GM12878 (cell line): ENCODE measurements at regions not wholly inside any gene's neighbourhood (a gene's known extent, or its start where the extent isn't known, plus 50 kb on each side); places are given as distances from the start of the nearest gene placed in this dataset.

Source experiments
- ATAC-seq: fragments of 200-7000 bp; cut with Tn5 transposase; 3 replicates; pipeline ENCODE4 v1.9.1; 2020; ENCODE audit warnings: mild to moderate bottlenecking, moderate library complexity
- BruUV-seq: library from RNA; stranded (reverse); fragments of 400-500 nt; replicated peaks from 2 replicates; lab custom pipeline; 2021; lab: Mats Ljungman, UMichigan
- CTCF ChIA-PET: fragments of 300-600 bp; sonication (Branson Sonifier 250); formaldehyde crosslinking; extraction: SDS; loops from one replicate; lab custom pipeline; 2021; ENCODE audit warnings: inconsistent platforms; lab: Yijun Ruan, JAX
- POLR2A ChIA-PET: fragments of 350-600 bp; formaldehyde crosslinking; extraction: SDS; loops from one replicate; lab custom pipeline; 2021; ENCODE audit warnings: inconsistent platforms; lab: Charles Lee
- RAD21 ChIA-PET: fragments of 300-600 bp; sonication (Branson Sonifier 250); formaldehyde crosslinking; loops from one replicate; lab custom pipeline; 2023; ENCODE audit warnings: antibody characterized with exemption; ENCODE audit not compliant: unreplicated experiment; lab: Charles Lee
- SMC1A ChIA-PET: fragments of 300-600 bp; sonication (Branson Sonifier 250); formaldehyde crosslinking; loops from one replicate; lab custom pipeline; 2023; ENCODE audit not compliant: unreplicated experiment, uncharacterized antibody; lab: Charles Lee
- DNase-seq: peaks from one replicate; pipeline ENCODE4 v3.0.0-alpha.2; 2011; ENCODE audit warnings: low read depth, low spot score
- FAIRE-seq: peaks from 3 replicates; lab custom pipeline; 2011; peaks lifted over from hg19 to GRCh38; lab: Jason Lieb, UNC
- H2AFZ ChIP-seq: 2 replicates; pipeline ENCODE4 v1.6.0; 2011; ENCODE audit warnings: low read depth, low read length, control low read depth; ENCODE audit not compliant: control insufficient read depth
- H3K27ac ChIP-seq: 2 replicates; pipeline ENCODE4 v1.5.1; 2011; ENCODE audit warnings: control low read depth; ENCODE audit not compliant: control insufficient read depth, insufficient read depth
- H3K27me3 ChIP-seq, 2 experiments: replicated peaks in 1 of 2; 2 replicates each; pipeline versions ENCODE4 v1.6.0 to v1.6.1; 2011; ENCODE audit warnings: low read length in 1 of 2; ENCODE audit not compliant: control insufficient read depth in 2 of 2, insufficient read depth in 2 of 2
- H3K36me3 ChIP-seq, 2 experiments: 2 replicates each; pipeline ENCODE4 v1.5.1; 2011; ENCODE audit warnings: low read length in 1 of 2; ENCODE audit not compliant: control insufficient read depth in 2 of 2, insufficient read depth in 2 of 2
- H3K4me1 ChIP-seq: 2 replicates; pipeline ENCODE4 v1.6.1; 2011; ENCODE audit warnings: mild to moderate bottlenecking, low read length, moderate library complexity, mixed read lengths; ENCODE audit not compliant: control insufficient read depth, insufficient read depth
- H3K4me2 ChIP-seq: 2 replicates; pipeline ENCODE4 v1.6.0; 2011; ENCODE audit warnings: control low read depth; ENCODE audit not compliant: control insufficient read depth, insufficient read depth
- H3K4me3 ChIP-seq: fragments of 200-600 bp; sonication (generic); 2 replicates; pipeline ENCODE4 v1.5.1; 2016
- H3K79me2 ChIP-seq: 2 replicates; pipeline ENCODE4 v1.6.0; 2011; ENCODE audit warnings: low read length; ENCODE audit not compliant: control insufficient read depth, insufficient read depth
- H3K9ac ChIP-seq: 2 replicates; pipeline ENCODE4 v1.8.0; 2011; ENCODE audit warnings: low read length, control low read depth, mixed read lengths; ENCODE audit not compliant: control insufficient read depth, insufficient read depth
- H3K9me3 ChIP-seq: replicated peaks from 3 replicates; pipeline ENCODE4 v1.5.1; 2011; ENCODE audit warnings: mild to moderate bottlenecking, low read length; ENCODE audit not compliant: control insufficient read depth, insufficient read depth
- H4K20me1 ChIP-seq: 2 replicates; pipeline ENCODE4 v1.6.0; 2011; ENCODE audit not compliant: control insufficient read depth, insufficient read depth
- CBFB ChIP-seq: IDR thresholded peaks from 2 replicates; pipeline ENCODE4 v1.6.1; 2016; ENCODE audit warnings: antibody characterized with exemption, low read depth
- CBX5 ChIP-seq: sonication (generic); IDR thresholded peaks from 2 replicates; pipeline ENCODE4 v1.6.1; 2016; ENCODE audit warnings: low read depth, moderate library complexity, mild to moderate bottlenecking, inconsistent platforms
- ELK1 ChIP-seq: IDR thresholded peaks from 2 replicates; pipeline ENCODE4 v1.6.1; 2012; ENCODE audit warnings: low read depth, low read length, improper control_type of control experiment
- MYB ChIP-seq: fragments of 150-350 bp; IDR thresholded peaks from 2 replicates; pipeline ENCODE4 v1.6.1; 2014; ENCODE audit warnings: mild to moderate bottlenecking, low read depth, low read length, borderline replicate concordance
- MYC ChIP-seq: IDR thresholded peaks from 2 replicates; pipeline ENCODE4 v1.6.1; 2011; ENCODE audit warnings: mild to moderate bottlenecking, low read length, moderate library complexity, inconsistent platforms; ENCODE audit not compliant: insufficient read depth, insufficient replicate concordance, insufficient read length, severe bottlenecking
- PML ChIP-seq: IDR thresholded peaks from 2 replicates; pipeline ENCODE4 v1.6.1; 2012; ENCODE audit warnings: low read length, inconsistent platforms
- POU2F2 ChIP-seq: IDR thresholded peaks from 3 replicates; pipeline ENCODE4 v1.6.1; 2011; ENCODE audit warnings: low read depth, mild to moderate bottlenecking, low read length, borderline replicate concordance
- TCF7 ChIP-seq: IDR thresholded peaks from 2 replicates; pipeline ENCODE4 v1.6.1; 2014; ENCODE audit warnings: antibody characterized with exemption, borderline replicate concordance
- WGBS: methylation state at CpG from one replicate; pipeline ENCODE4 v1.1.6; 2016; ENCODE audit warnings: low lambda C conversion rate; ENCODE audit not compliant: insufficient replicate concordance, insufficient coverage; ENCODE audit errors: missing lambda C conversion rate; 5-methylcytosine and 5-hydroxymethylcytosine counted together
- in situ Hi-C: fragments of 300-500 bp; cut with MboI; formaldehyde crosslinking; loops from 9 replicates; pipeline ENCODE4 v1.14.3; 2018; ENCODE audit warnings: mixed read lengths
- intact Hi-C: fragments of 100-400 bp; cut with micrococcal nuclease; formaldehyde crosslinking; loops from one replicate; pipeline ENCODE4 v1.14.2; 2022; ENCODE audit not compliant: unreplicated experiment

- FAIRE-seq, result no peak
- ChIA-PET SMC1A (no interaction called here), RAD21 (no interaction called here), CTCF (interaction anchor here (1.6 kb wide), 1 partner anchor 80 kb away, joined by 4 read pairs; no protein-coding TSS in a partner anchor), POLR2A (no interaction called here)
- H3K4me1 ChIP-seq, result no peaks in the 10 kb centered on the region
- no peaks in the 10 kb centered on the region for H3K36me3 ChIP-seq
- no peaks in the 10 kb centered on the region for H3K27me3 ChIP-seq
- H3K4me2 ChIP-seq, result no peak overlapping the region
- no peak overlapping the region for H3K4me3 ChIP-seq
- intact Hi-C loops, result no loop called here
- H3K79me2 ChIP-seq, result no peaks in the 10 kb centered on the region
- in situ Hi-C loops, result no loop called here
- no peak for TF ChIP-seq PML
- no peak for TF ChIP-seq ELK1
- no peak for TF ChIP-seq CBFB
- TF ChIP-seq MYB, result no peak
- no peak for TF ChIP-seq CBX5
- TF ChIP-seq TCF7, result no peak
- TF ChIP-seq POU2F2, result no peak
- no peak for TF ChIP-seq MYC
- no peak for DNase-seq
- H3K9me3 ChIP-seq, result no peaks in the 10 kb centered on the region
- H4K20me1 ChIP-seq, result no peaks in the 10 kb centered on the region
- H2AFZ ChIP-seq, result no peak overlapping the region
- ATAC-seq, result no peak
- no TSS peak for BruUV-seq
- no peak overlapping the region for H3K9ac ChIP-seq
- H3K27ac ChIP-seq, result no peak overlapping the region
- 63% methylated on average over 2 of the region's 2 CpGs for WGBS
Observed at GRCh38 chr9:71364186-71364955, 242.9 kb upstream of the TRPM3 start.
